ENCODE measurements at regions not wholly inside any gene's neighbourhood (a gene's known extent, or its start where the extent isn't known, plus 50 kb on each side); places are given as distances from the start of the nearest gene placed in this dataset.
A peak's percentile ranks its signal among the peaks of the same experiment; 100 is the strongest.

- ATAC-seq (ENCODE audit: low read depth in 2 of 2) = no peak
- Mint-ChIP-seq H3K36me3 (peaks cover 0 to 8% of the 10 kb centered on the region in 2 donors), H3K4me1 (peaks cover 0 to 2% (median 0%) of the 10 kb centered on the region in 3 donors), H3K9me3 (peaks cover 4 to 18% (median 15%) of the 10 kb centered on the region in 7 donors), H3K4me3 (no peak overlapping the region), H3K27ac (no peak overlapping the region), H3K27me3 (no peaks in the 10 kb centered on the region)
- DNase-seq = no peak
Observed at GRCh38 chr13:58574791-58575190, 943.2 kb downstream of the PCDH17 start.

DNA sequence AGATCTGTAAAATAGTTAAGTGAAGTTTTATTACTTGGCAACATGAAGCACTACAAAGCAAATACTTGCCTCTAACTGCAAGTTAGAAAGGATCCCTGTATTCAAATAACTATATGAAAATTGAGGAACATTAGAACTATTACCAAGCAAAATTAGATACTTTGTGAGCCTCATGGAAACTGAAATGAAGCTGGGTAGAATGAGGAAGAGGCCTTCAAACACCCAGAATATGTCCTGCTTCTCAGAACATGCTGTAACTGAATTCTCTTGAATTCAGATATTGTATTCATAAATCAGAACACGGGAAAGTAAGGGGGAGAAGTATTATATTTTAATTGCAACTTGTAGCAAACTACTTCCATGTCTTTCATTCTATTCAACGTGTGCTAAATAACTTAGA lies 947.9 kb downstream of the PCDH17 start:
- H3K27me3 Mint-ChIP-seq = no peaks in the 10 kb centered on the region
- no peaks in the 10 kb centered on the region for H3K4me1 Mint-ChIP-seq
- DNase-seq = no peak
- no peak for ATAC-seq (ENCODE audit: low read depth in 2 of 2)
- H3K9me3 Mint-ChIP-seq = peaks cover 2 to 18% (median 8%) of the 10 kb centered on the region in 7 donors
- no peak overlapping the region for H3K27ac Mint-ChIP-seq
- H3K4me3 Mint-ChIP-seq = no peak overlapping the region
- peaks cover 0 to 8% of the 10 kb centered on the region in 2 donors for H3K36me3 Mint-ChIP-seq

GRCh38 chr13:58583966-58584365 lies 952.4 kb downstream of the PCDH17 start:
- Mint-ChIP-seq H3K36me3 (no peaks in the 10 kb centered on the region), H3K27ac (no peak overlapping the region), H3K4me3 (no peak overlapping the region), H3K9me3 (peaks cover 0 to 3% (median 0%) of the 10 kb centered on the region in 7 donors), H3K27me3 (no peaks in the 10 kb centered on the region), H3K4me1 (peaks cover 0 to 4% (median 0%) of the 10 kb centered on the region in 3 donors)
- DNase-seq = no peak
- ATAC-seq (ENCODE audit: low read depth in 2 of 2) = no peak

DNA sequence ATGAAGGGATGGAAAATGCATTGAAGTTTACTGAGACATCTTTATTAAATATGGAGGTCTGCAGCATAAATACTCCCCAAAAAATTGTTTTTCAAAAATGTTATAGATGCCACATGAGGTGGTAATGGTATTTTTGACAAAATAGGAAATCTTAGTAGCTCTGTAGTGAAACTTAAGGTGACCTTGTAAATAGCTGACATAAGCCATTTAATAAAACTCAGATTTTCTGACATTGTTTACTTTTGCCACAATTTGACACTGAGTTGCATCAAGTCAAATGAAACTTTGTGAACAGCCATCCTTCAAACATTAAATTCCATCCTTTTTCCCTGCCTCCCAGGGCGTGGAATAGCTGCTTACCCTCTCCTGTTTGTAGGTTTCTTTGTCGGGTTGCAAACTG lies 953.1 kb downstream of the PCDH17 start:
- peaks cover 0 to 4% (median 0%) of the 10 kb centered on the region in 3 donors for H3K4me1 Mint-ChIP-seq
- DNase-seq = no peak
- no peaks in the 10 kb centered on the region for H3K27me3 Mint-ChIP-seq
- H3K36me3 Mint-ChIP-seq = no peaks in the 10 kb centered on the region
- H3K4me3 Mint-ChIP-seq = no peak overlapping the region
- H3K9me3 Mint-ChIP-seq = peaks cover 0 to 3% (median 0%) of the 10 kb centered on the region in 7 donors
- ATAC-seq (ENCODE audit: low read depth in 2 of 2) = no peak
- no peak overlapping the region for H3K27ac Mint-ChIP-seq

GRCh38 chr13:58587183-58587582 lies 955.6 kb downstream of the PCDH17 start:
- ATAC-seq (ENCODE audit: low read depth in 2 of 2) (peak; percentile 28 to 46), DNase-seq (no peak)
- Mint-ChIP-seq H3K27ac (no peak overlapping the region), H3K4me1 (peaks cover 0 to 4% (median 0%) of the 10 kb centered on the region in 3 donors), H3K9me3 (peaks cover 0 to 3% (median 0%) of the 10 kb centered on the region in 7 donors), H3K36me3 (no peaks in the 10 kb centered on the region), H3K4me3 (no peak overlapping the region), H3K27me3 (no peaks in the 10 kb centered on the region)

DNA sequence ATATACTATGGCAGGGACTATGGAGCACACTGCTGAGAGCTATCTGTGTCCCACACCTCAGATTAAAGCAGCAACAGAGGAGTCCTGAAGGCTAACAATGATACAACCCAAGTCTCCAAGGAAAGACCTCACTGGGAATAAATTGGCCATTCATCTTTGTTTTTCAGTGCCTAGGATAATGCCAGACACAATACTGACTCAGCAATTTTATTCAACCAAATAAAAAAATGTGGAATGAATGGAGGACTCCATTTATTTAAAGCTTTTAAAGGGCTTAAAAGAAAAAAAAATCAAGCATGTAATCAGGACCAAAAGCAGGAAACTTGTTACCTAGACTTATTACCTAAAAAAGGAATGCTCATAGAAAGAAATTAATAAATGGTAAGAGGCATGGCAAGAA lies 960.5 kb downstream of the PCDH17 start:
- no peaks in the 10 kb centered on the region for H3K27me3 Mint-ChIP-seq
- peaks cover 0 to 3% (median 0%) of the 10 kb centered on the region in 7 donors for H3K9me3 Mint-ChIP-seq
- DNase-seq (no peak), ATAC-seq (ENCODE audit: low read depth in 2 of 2) (no peak)
- no peaks in the 10 kb centered on the region for H3K36me3 Mint-ChIP-seq
- no peak overlapping the region for H3K27ac Mint-ChIP-seq
- H3K4me3 Mint-ChIP-seq = no peak overlapping the region
- peaks cover 0 to 4% (median 0%) of the 10 kb centered on the region in 3 donors for H3K4me1 Mint-ChIP-seq

GRCh38 chr13:58592786-58593185 lies 961.2 kb downstream of the PCDH17 start:
- Mint-ChIP-seq H3K9me3 (peaks cover 0 to 3% (median 0%) of the 10 kb centered on the region in 7 donors), H3K36me3 (no peaks in the 10 kb centered on the region), H3K4me1 (no peaks in the 10 kb centered on the region), H3K27me3 (no peaks in the 10 kb centered on the region), H3K4me3 (no peak overlapping the region), H3K27ac (no peak overlapping the region)
- DNase-seq = no peak
- no peak for ATAC-seq (ENCODE audit: low read depth in 2 of 2)

GRCh38 chr13:58594747-58595600 lies 963.4 kb downstream of the PCDH17 start:
- no peak overlapping the region for H3K4me3 Mint-ChIP-seq

DNA sequence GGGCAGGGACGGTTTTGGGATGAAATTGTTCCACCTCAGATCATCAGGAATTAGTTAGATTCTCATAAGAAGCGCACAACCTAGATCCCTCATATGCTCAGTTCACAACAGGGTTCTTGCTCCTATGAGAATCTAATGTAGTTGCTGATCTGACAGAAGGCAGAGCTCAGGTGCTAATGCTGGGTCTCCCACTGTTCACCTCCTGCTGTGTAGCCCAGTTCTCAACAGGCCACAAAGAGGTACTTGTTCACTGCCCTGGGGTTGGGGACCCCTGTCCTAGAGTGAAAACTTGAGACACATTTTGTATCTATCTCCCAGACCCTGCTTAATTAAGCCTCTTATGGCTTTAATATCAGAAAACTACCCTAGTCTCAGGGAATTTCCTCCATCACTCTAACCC lies 966.0 kb downstream of the PCDH17 start:
- ATAC-seq (ENCODE audit: low read depth in 2 of 2) = no peak

More at GRCh38 chr13:58594747-58595600, 963.4 kb downstream of the PCDH17 start:
- Mint-ChIP-seq H3K27me3 (no peaks in the 10 kb centered on the region), H3K9me3 (peaks cover 0 to 6% (median 0%) of the 10 kb centered on the region in 7 donors), H3K27ac (no peak overlapping the region), H3K4me1 (no peaks in the 10 kb centered on the region), H3K36me3 (no peaks in the 10 kb centered on the region)
- ATAC-seq (ENCODE audit: low read depth in 2 of 2) (no peak), DNase-seq (no peak)

DNA sequence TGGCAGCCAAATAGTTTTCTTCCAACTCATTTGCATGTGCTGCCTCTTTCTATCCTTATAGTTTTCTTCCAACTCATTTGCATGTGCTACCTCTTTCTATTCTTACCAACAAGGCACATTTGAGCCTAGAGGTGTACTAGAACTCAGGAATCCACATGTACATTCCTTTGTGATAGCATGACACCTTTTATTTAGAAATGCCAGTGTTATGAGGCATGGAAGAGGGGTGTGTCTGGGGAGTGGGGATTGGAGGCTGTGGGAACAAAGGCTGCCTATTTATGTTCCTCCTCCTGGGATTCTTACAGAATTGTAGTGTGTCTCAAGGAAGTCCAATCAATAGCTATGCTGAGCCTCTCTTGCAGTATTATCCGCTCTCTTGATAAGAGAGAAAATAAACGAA lies 966.7 kb downstream of the PCDH17 start:
- DNase-seq = no peak
- Mint-ChIP-seq H3K36me3 (no peaks in the 10 kb centered on the region), H3K27ac (no peak overlapping the region), H3K4me3 (no peak overlapping the region), H3K27me3 (peaks cover 0 to 3% (median 0%) of the 10 kb centered on the region in 3 donors), H3K9me3 (peaks cover 0 to 8% (median 4%) of the 10 kb centered on the region in 7 donors), H3K4me1 (no peaks in the 10 kb centered on the region)
- ATAC-seq (ENCODE audit: low read depth in 2 of 2) = no peak

More for the DNA sequence above, 966.0 kb downstream of the PCDH17 start:
- Mint-ChIP-seq H3K27ac (no peak overlapping the region), H3K4me3 (no peak overlapping the region), H3K36me3 (no peaks in the 10 kb centered on the region), H3K9me3 (peaks cover 0 to 8% (median 4%) of the 10 kb centered on the region in 7 donors), H3K27me3 (peaks cover 0 to 3% (median 0%) of the 10 kb centered on the region in 3 donors), H3K4me1 (no peaks in the 10 kb centered on the region)
- no peak for DNase-seq

DNA sequence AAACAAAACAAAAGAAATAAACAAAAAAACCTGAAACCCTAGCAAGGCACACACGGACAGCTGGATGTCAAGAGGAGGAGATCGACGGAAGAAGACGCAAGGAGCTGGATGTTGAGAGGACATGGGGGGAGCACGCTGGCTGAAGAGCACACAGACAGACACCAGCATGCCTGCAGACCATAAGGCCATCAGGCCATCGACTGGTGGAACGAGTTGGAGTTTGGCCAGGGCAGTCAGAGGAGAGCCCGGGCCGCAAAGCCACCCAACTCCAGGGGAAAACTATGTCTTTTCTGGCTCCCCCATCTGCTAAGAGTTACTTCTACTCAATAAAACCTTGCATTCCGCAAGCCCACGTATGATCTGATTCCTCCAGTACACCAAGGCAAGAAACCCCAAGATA lies 979.6 kb downstream of the PCDH17 start:
- H3K27ac Mint-ChIP-seq = no peak overlapping the region
- H3K4me1 Mint-ChIP-seq = no peaks in the 10 kb centered on the region
- H3K4me3 Mint-ChIP-seq = no peak overlapping the region
- no peak for DNase-seq
- peaks cover 3 to 16% (median 13%) of the 10 kb centered on the region in 7 donors for H3K9me3 Mint-ChIP-seq
- H3K36me3 Mint-ChIP-seq = no peaks in the 10 kb centered on the region
- ATAC-seq (ENCODE audit: low read depth in 2 of 2) = no peak
- H3K27me3 Mint-ChIP-seq = no peaks in the 10 kb centered on the region

DNA sequence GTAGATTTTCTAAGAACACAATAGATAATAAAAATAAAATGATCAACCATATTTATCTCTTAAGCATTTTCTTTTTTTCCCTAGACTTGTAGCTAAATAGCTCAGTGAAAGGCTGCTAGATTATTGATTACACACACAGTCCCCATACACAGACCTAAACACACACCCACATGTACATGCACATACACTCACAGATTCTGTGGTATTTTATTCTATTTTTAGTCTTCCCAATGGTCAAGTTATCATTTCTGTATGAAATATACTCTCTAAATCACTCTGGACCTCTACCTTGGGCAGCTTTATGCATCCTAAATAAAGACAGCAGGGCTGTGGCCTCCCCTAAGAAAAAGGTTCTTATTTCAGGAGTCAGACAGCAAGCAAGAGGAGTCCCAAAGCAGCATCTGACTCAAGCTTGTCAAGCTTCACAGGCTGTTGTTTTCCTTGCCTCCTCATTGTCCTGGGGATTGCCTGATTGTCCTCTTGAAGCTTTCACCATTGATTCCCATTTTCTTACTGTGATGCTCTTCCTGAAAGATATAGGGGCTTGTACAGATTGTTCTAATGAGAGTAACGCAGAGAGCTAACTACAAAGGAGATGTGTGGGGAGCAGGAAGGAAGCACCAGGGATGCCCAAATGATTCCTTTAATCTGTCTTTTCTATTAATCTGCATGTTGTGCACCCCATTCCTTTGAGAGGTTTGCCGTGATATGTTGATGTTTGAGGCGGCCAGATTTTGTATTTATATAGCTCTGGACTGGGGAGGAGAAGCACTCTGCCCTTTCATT lies 986.5 kb downstream of the PCDH17 start:
- Mint-ChIP-seq H3K4me3 (no peak overlapping the region), H3K27ac (no peak overlapping the region), H3K36me3 (no peaks in the 10 kb centered on the region), H3K4me1 (no peaks in the 10 kb centered on the region), H3K9me3 (peaks cover 0 to 6% (median 4%) of the 10 kb centered on the region in 7 donors), H3K27me3 (no peaks in the 10 kb centered on the region)
- ATAC-seq (ENCODE audit: low read depth in 2 of 2) = no peak
- no peak for DNase-seq

GRCh38 chr13:58619396-58620113 lies 988.0 kb downstream of the PCDH17 start:
- no peaks in the 10 kb centered on the region for H3K36me3 Mint-ChIP-seq
- no peaks in the 10 kb centered on the region for H3K27me3 Mint-ChIP-seq
- no peak overlapping the region for H3K4me3 Mint-ChIP-seq
- no peaks in the 10 kb centered on the region for H3K4me1 Mint-ChIP-seq
- ATAC-seq (ENCODE audit: low read depth in 2 of 2) (no peak), DNase-seq (no peak)
- peaks cover 0 to 5% (median 3%) of the 10 kb centered on the region in 7 donors for H3K9me3 Mint-ChIP-seq
- no peak overlapping the region for H3K27ac Mint-ChIP-seq

Data from naive B cell (primary cell).